Endothelial cell of umbilical vein (primary cell): ENCODE measurements at regions not wholly inside any gene's neighbourhood (a gene's known extent, or its start where the extent isn't known, plus 50 kb on each side); places are given as distances from the start of the nearest gene placed in this dataset.

Experiments
- BruUV-seq: library from RNA; stranded (reverse); fragments of 400-500 nt; replicated peaks from 2 replicates; lab custom pipeline; 2021; lab: Mats Ljungman, UMichigan
- CTCF ChIA-PET: fragments of 300-600, 350-600 bp; sonication (Branson Sonifier 250); formaldehyde crosslinking; loops from one replicate; lab custom pipeline; 2021; ENCODE audit warnings: antibody characterized with exemption, inconsistent platforms; lab: Charles Lee
- POLR2A ChIA-PET: fragments of 300-600, 350-600 bp; sonication (Branson Sonifier 250); formaldehyde crosslinking; loops from one replicate; lab custom pipeline; 2021; ENCODE audit warnings: antibody characterized with exemption, inconsistent platforms; lab: Charles Lee
- DNase-seq: peaks from one replicate; pipeline ENCODE4 v3.0.0-alpha.2; 2011; ENCODE audit warnings: low read depth, low spot score
- FAIRE-seq: peaks from 2 replicates; lab custom pipeline; 2011; peaks lifted over from hg19 to GRCh38; lab: Jason Lieb, UNC
- H2AFZ ChIP-seq: 2 replicates; pipeline ENCODE4 v1.6.0; 2012; ENCODE audit warnings: low read depth, low read length, control low read depth, inconsistent platforms
- H3K27ac ChIP-seq: 2 replicates; pipeline ENCODE4 v1.5.1; 2011; ENCODE audit warnings: low read depth, mild to moderate bottlenecking, control low read depth, low read length, moderate library complexity; ENCODE audit not compliant: insufficient read depth
- H3K27me3 ChIP-seq, 2 experiments: 2 replicates each; pipeline versions ENCODE4 v1.6.0 to v1.6.1; 2011; ENCODE audit warnings: low read length in 2 of 2, mixed read lengths in 1 of 2; ENCODE audit not compliant: control insufficient read depth in 2 of 2, insufficient read depth in 2 of 2
- H3K36me3 ChIP-seq, 2 experiments: 2 replicates in 1 of 2; 3 replicates in 1 of 2; pipeline ENCODE4 v1.5.1; 2011; ENCODE audit warnings: low read length in 2 of 2, mild to moderate bottlenecking in 1 of 2, moderate library complexity in 1 of 2; ENCODE audit not compliant: control insufficient read depth in 2 of 2, insufficient read depth in 2 of 2; ENCODE audit errors: extremely low read depth in 1 of 2
- H3K4me1 ChIP-seq: 3 replicates; pipeline ENCODE4 v1.5.1; 2011; ENCODE audit warnings: mild to moderate bottlenecking, low read length; ENCODE audit not compliant: control insufficient read depth, insufficient read depth; ENCODE audit errors: extremely low read depth
- H3K4me2 ChIP-seq: 2 replicates; pipeline ENCODE4 v1.6.1; 2011; ENCODE audit warnings: low read length, control low read depth, mixed read lengths; ENCODE audit not compliant: insufficient read depth
- H3K4me3 ChIP-seq, 3 experiments: fragments of 200-600 bp in 1 of 3; sonication (generic), shearing (Covaris generic) in 1 of 3; replicated peaks in 1 of 3; 2 replicates each; pipeline ENCODE4 v1.5.1; 2011 to 2016; ENCODE audit warnings: control low read depth in 3 of 3, low read length in 3 of 3, mild to moderate bottlenecking in 2 of 3, inconsistent platforms in 1 of 3, low read depth in 1 of 3, moderate library complexity in 1 of 3; ENCODE audit not compliant: insufficient read depth in 1 of 3
- H3K79me2 ChIP-seq: 2 replicates; pipeline ENCODE4 v1.6.0; 2012; ENCODE audit warnings: low read length, inconsistent platforms; ENCODE audit not compliant: control insufficient read depth, insufficient read depth
- H3K9ac ChIP-seq: replicated peaks from 2 replicates; pipeline ENCODE3; 2011; ENCODE audit warnings: low read length, control low read depth; ENCODE audit not compliant: insufficient read depth; ENCODE audit errors: extremely low read depth
- H3K9me1 ChIP-seq: replicated peaks from 3 replicates; pipeline ENCODE4 v1.6.0; 2011; ENCODE audit warnings: mild to moderate bottlenecking, low read length; ENCODE audit not compliant: control insufficient read depth, insufficient read depth; ENCODE audit errors: extremely low read depth
- H3K9me3 ChIP-seq: replicated peaks from 2 replicates; pipeline ENCODE4 v1.5.1; 2012; ENCODE audit warnings: low read length, inconsistent platforms; ENCODE audit not compliant: control insufficient read depth, insufficient read depth
- H4K20me1 ChIP-seq: replicated peaks from 2 replicates; pipeline ENCODE3; 2011; ENCODE audit warnings: mild to moderate bottlenecking, low read length; ENCODE audit not compliant: control insufficient read depth, insufficient read depth; ENCODE audit errors: extremely low read depth
- EZH2 ChIP-seq: IDR thresholded peaks from 2 replicates; pipeline ENCODE4 v1.6.1; 2012; ENCODE audit warnings: borderline replicate concordance, low read depth, mild to moderate bottlenecking, moderate library complexity, low read length, inconsistent platforms; ENCODE audit not compliant: severe bottlenecking
- FOS ChIP-seq: IDR thresholded peaks from 2 replicates; pipeline ENCODE4 v1.6.1; 2011; ENCODE audit warnings: mild to moderate bottlenecking, low read length, moderate library complexity, borderline replicate concordance; ENCODE audit not compliant: insufficient read depth
- GATA2 ChIP-seq: IDR thresholded peaks from 2 replicates; pipeline ENCODE4 v1.7.0; 2011; ENCODE audit warnings: low read depth, mild to moderate bottlenecking, moderate library complexity, mixed read lengths, low read length; ENCODE audit not compliant: insufficient read length, insufficient read depth
- JUN ChIP-seq: IDR thresholded peaks from 2 replicates; pipeline ENCODE4 v1.6.1; 2011; ENCODE audit warnings: borderline replicate concordance, low read depth; ENCODE audit not compliant: insufficient read length, insufficient read depth
- MYC ChIP-seq: IDR thresholded peaks from one replicate; pipeline ENCODE4 v1.6.1; 2011; ENCODE audit warnings: mild to moderate bottlenecking, low read depth, low read length
- POLR2A ChIP-seq: IDR thresholded peaks from 2 replicates; pipeline ENCODE4 v1.6.1; 2012; ENCODE audit warnings: low read depth, mild to moderate bottlenecking, control low read depth, low read length
- POLR2AphosphoS5 ChIP-seq: IDR thresholded peaks from 2 replicates; pipeline ENCODE4 v1.6.1; 2012; ENCODE audit warnings: low read depth, mild to moderate bottlenecking, control low read depth, low read length, moderate library complexity; ENCODE audit not compliant: insufficient read depth
- dilution Hi-C: fragments of 300-500 bp; cut with MboI; formaldehyde crosslinking; loops from one replicate; pipeline ENCODE4 v1.15.0; 2019; ENCODE audit warnings: low sequenced_read_pairs; ENCODE audit not compliant: extremely low pct_ligation_motif_present
- intact Hi-C: fragments of 100-400 bp; cut with micrococcal nuclease; formaldehyde crosslinking; loops from one replicate; pipeline ENCODE4 v1.10.0; 2022
- TF ChIP-seq, protein P1 (sequence below): IDR thresholded peaks from 2 replicates; pipeline ENCODE4 v1.6.1; 2011; ENCODE audit not compliant: insufficient read depth, insufficient read length
- TF ChIP-seq, protein P2 (sequence below), 2 donors: IDR thresholded peaks; 1 replicate in 1 of 2; 2 replicates in 1 of 2; pipeline ENCODE4 v1.5.1; 2011; ENCODE audit warnings: low read length in 2 of 2, mild to moderate bottlenecking in 2 of 2, moderate library complexity in 2 of 2, control low read depth in 1 of 2, inconsistent platforms in 1 of 2, low read depth in 1 of 2; ENCODE audit not compliant: insufficient read depth in 1 of 2; ENCODE audit errors: extremely low read depth in 1 of 2

DNA sequence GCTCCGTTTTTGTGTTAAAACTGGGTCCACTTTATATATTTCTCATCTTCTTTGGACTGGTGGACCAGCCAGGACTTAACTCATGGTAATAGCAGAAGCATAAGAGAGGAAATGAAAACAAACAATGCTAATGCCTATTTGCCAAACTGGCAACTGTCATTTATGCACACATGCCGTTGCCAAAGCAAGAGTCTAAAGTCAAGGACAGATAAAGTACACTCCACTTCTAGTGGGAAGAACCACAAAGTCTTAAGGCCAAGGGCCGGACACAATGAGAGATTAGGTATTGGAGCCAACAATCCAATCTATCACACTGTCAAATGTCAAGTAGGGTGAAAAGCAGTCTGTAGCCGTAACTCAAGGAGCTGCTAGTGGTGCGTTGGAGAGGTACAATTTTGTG lies 157.7 kb downstream of the LYPLAL1 start:
- POLR2A ChIA-PET: no interaction called here
- TF ChIP-seq MYC (no peak), JUN (no peak), POLR2AphosphoS5 (no peak), GATA2 (no peak), EZH2 (no peak), FOS (no peak), POLR2A (no peak)
- TF ChIP-seq, protein P1, sequence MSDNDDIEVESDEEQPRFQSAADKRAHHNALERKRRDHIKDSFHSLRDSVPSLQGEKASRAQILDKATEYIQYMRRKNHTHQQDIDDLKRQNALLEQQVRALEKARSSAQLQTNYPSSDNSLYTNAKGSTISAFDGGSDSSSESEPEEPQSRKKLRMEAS: no peak
- TF ChIP-seq, protein P2, sequence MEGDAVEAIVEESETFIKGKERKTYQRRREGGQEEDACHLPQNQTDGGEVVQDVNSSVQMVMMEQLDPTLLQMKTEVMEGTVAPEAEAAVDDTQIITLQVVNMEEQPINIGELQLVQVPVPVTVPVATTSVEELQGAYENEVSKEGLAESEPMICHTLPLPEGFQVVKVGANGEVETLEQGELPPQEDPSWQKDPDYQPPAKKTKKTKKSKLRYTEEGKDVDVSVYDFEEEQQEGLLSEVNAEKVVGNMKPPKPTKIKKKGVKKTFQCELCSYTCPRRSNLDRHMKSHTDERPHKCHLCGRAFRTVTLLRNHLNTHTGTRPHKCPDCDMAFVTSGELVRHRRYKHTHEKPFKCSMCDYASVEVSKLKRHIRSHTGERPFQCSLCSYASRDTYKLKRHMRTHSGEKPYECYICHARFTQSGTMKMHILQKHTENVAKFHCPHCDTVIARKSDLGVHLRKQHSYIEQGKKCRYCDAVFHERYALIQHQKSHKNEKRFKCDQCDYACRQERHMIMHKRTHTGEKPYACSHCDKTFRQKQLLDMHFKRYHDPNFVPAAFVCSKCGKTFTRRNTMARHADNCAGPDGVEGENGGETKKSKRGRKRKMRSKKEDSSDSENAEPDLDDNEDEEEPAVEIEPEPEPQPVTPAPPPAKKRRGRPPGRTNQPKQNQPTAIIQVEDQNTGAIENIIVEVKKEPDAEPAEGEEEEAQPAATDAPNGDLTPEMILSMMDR (IDR thresholded peaks at IDR 0.05; ENCODE audit: extremely low read depth in 1 of 2, insufficient read depth in 1 of 2, low read depth in 1 of 2, low read length in 2 of 2): no peak
- dilution Hi-C loops: no loop called here

More for the DNA sequence above, 157.7 kb downstream of the LYPLAL1 start:
- Histone ChIP-seq H3K9me3 (no peaks in the 10 kb centered on the region), H3K9me1 (no peaks in the 10 kb centered on the region), H3K36me3 (no peaks in the 10 kb centered on the region), H3K4me1 (peaks cover 24% of the 10 kb centered on the region), H3K9ac (no peak overlapping the region), H3K4me2 (no peak overlapping the region), H4K20me1 (no peaks in the 10 kb centered on the region), H3K27me3 (no peaks in the 10 kb centered on the region), H3K79me2 (no peaks in the 10 kb centered on the region), H3K4me3 (no peak overlapping the region), H3K27ac (no peak overlapping the region), H2AFZ (no peak overlapping the region)
- FAIRE-seq (no peak), DNase-seq (no peak)
- no TSS peak for BruUV-seq
- CTCF ChIA-PET: no interaction called here
- intact Hi-C loops: no loop called here
